GM21786 (cell line): ENCODE measurements at regions not wholly inside any gene's neighbourhood (a gene's known extent, or its start where the extent isn't known, plus 50 kb on each side); places are given as distances from the start of the nearest gene placed in this dataset.

Experiments used
- ATAC-seq: cut with Tn5 transposase; IDR thresholded peaks from one replicate; pipeline ENCODE4 v1.9.1; 2021; ENCODE audit not compliant: unreplicated experiment

- ATAC-seq: no peak
Observed at GRCh38 chr1:94326329-94326728, 88.9 kb upstream of the ARHGAP29 start.

- ATAC-seq: no peak
Observed at GRCh38 chr1:94325377-94326302, 88.3 kb upstream of the ARHGAP29 start.

- no peak for ATAC-seq
Observed at GRCh38 chr1:94324178-94324544, 86.8 kb upstream of the ARHGAP29 start.

GRCh38 chr1:94323311-94324177, 86.2 kb upstream of the ARHGAP29 start:
- no peak for ATAC-seq

GRCh38 chr1:94322696-94323095, 85.3 kb upstream of the ARHGAP29 start:
- ATAC-seq: no peak

- no peak for ATAC-seq
Observed at GRCh38 chr1:94321662-94322061, 84.3 kb upstream of the ARHGAP29 start.

GRCh38 chr1:94319319-94320102, 82.1 kb upstream of the ARHGAP29 start:
- ATAC-seq: no peak

- no peak for ATAC-seq
Observed at GRCh38 chr1:94318505-94319030, 81.2 kb upstream of the ARHGAP29 start.

- ATAC-seq: no peak
Observed at GRCh38 chr1:94317790-94318188, 80.4 kb upstream of the ARHGAP29 start.

GRCh38 chr1:94316836-94317789, 79.7 kb upstream of the ARHGAP29 start:
- ATAC-seq: no peak

- no peak for ATAC-seq
Observed at GRCh38 chr1:94316183-94316582, 78.8 kb upstream of the ARHGAP29 start.

- ATAC-seq: no peak
Observed at GRCh38 chr1:94315552-94316116, 78.2 kb upstream of the ARHGAP29 start.

GRCh38 chr1:94314222-94314858, 77.0 kb upstream of the ARHGAP29 start:
- ATAC-seq: no peak

- no peak for ATAC-seq
Observed at GRCh38 chr1:94310570-94311270, 73.3 kb upstream of the ARHGAP29 start.

- ATAC-seq: no peak
Observed at GRCh38 chr1:94309829-94310569, 72.6 kb upstream of the ARHGAP29 start.

- no peak for ATAC-seq
Observed at GRCh38 chr1:94309216-94309615, 71.8 kb upstream of the ARHGAP29 start.

GRCh38 chr1:94306521-94306920, 69.1 kb upstream of the ARHGAP29 start:
- no peak for ATAC-seq

- no peak for ATAC-seq
Observed at GRCh38 chr1:94305704-94306103, 68.3 kb upstream of the ARHGAP29 start.
